Choroid plexus epithelial cell (primary cell): ENCODE measurements at regions not wholly inside any gene's neighbourhood (a gene's known extent, or its start where the extent isn't known, plus 50 kb on each side); places are given as distances from the start of the nearest gene placed in this dataset.

Experiments
- DNase-seq: peaks from one replicate; pipeline ENCODE4 v3.0.0-alpha.2; 2010; ENCODE audit warnings: low read depth
- H3K4me3 ChIP-seq: 2 replicates; pipeline ENCODE4 v1.5.1; 2011; ENCODE audit warnings: low read depth, mild to moderate bottlenecking, control low read depth, low read length, moderate library complexity
- CTCF ChIP-seq: conservative IDR thresholded peaks from 2 replicates; pipeline ENCODE4 v1.5.1; 2011; ENCODE audit warnings: low read depth, mild to moderate bottlenecking, control low read depth, inconsistent platforms, low read length, moderate library complexity

GRCh38 chr1:194105381-194105780 lies 919.0 kb upstream of the B3GALT2 start:
- no peak for TF ChIP-seq CTCF
- no peak overlapping the region for H3K4me3 ChIP-seq
- no peak for DNase-seq

GRCh38 chr1:194104247-194104844 lies 917.9 kb upstream of the B3GALT2 start:
- no peak overlapping the region for H3K4me3 ChIP-seq
- DNase-seq = peak; percentile 7
- no peak for TF ChIP-seq CTCF

- H3K4me3 ChIP-seq = no peak overlapping the region
- DNase-seq = no peak
- TF ChIP-seq CTCF = no peak
Measured at GRCh38 chr1:194103516-194104246, 917.3 kb upstream of the B3GALT2 start.

- no peak for DNase-seq
- no peak overlapping the region for H3K4me3 ChIP-seq
- TF ChIP-seq CTCF = no peak
Measured at GRCh38 chr1:194103101-194103500, 916.7 kb upstream of the B3GALT2 start.

- peak; percentile 30 for DNase-seq
- H3K4me3 ChIP-seq = no peak overlapping the region
- peak; percentile 41 for TF ChIP-seq CTCF
Measured at GRCh38 chr1:194102607-194103006, 916.2 kb upstream of the B3GALT2 start.

- no peak overlapping the region for H3K4me3 ChIP-seq
- TF ChIP-seq CTCF = no peak
- DNase-seq = no peak
Measured at GRCh38 chr1:194084755-194085154, 898.3 kb upstream of the B3GALT2 start.

GRCh38 chr1:194081444-194081843 lies 895.0 kb upstream of the B3GALT2 start:
- H3K4me3 ChIP-seq = no peak overlapping the region
- DNase-seq = peak; percentile 11

More at GRCh38 chr1:194081444-194081843, 895.0 kb upstream of the B3GALT2 start:
- no peak for TF ChIP-seq CTCF
